NCI-H187 treated with DMSO at 0.1 percent for 48 hours (cell line): ENCODE measurements at regions not wholly inside any gene's neighbourhood (a gene's known extent, or its start where the extent isn't known, plus 50 kb on each side); places are given as distances from the start of the nearest gene placed in this dataset.
"Not testable (repeated sequence)": the region's sequence is repeated elsewhere in the genome, so short reads cannot be mapped to it uniquely, and the experiment has no call there.

Experiments
- DNase-seq: peaks from one replicate; lab custom pipeline; 2025; lab: John Stamatoyannopoulos, UW

- no peak for DNase-seq
Observed at GRCh38 chr14:56422221-56422620, 157.4 kb upstream of the TMEM260 start.

GRCh38 chr14:56422703-56423213, 156.8 kb upstream of the TMEM260 start:
- DNase-seq = peak; percentile 53

- DNase-seq = no peak
Observed at GRCh38 chr14:56423544-56423943, 156.1 kb upstream of the TMEM260 start.

- DNase-seq = no peak
Observed at GRCh38 chr14:56431013-56431412, 148.6 kb upstream of the TMEM260 start.

GRCh38 chr14:56449670-56450213, 129.9 kb upstream of the TMEM260 start:
- DNase-seq = no peak

- DNase-seq = no peak
Observed at GRCh38 chr14:56452940-56453339, 126.7 kb upstream of the TMEM260 start.

GRCh38 chr14:56454680-56455079, 124.9 kb upstream of the TMEM260 start:
- DNase-seq = not testable (repeated sequence)

- no peak for DNase-seq
Observed at GRCh38 chr14:56460469-56460868, 119.1 kb upstream of the TMEM260 start.

GRCh38 chr14:56461276-56462275, 118.0 kb upstream of the TMEM260 start:
- DNase-seq = no peak

GRCh38 chr14:56463271-56463890, 116.2 kb upstream of the TMEM260 start:
- DNase-seq = no peak

- DNase-seq = no peak
Observed at GRCh38 chr14:56471056-56471455, 108.5 kb upstream of the TMEM260 start.

GRCh38 chr14:56474419-56475022, 105.1 kb upstream of the TMEM260 start:
- peak; percentile 24 for DNase-seq

- DNase-seq = no peak
Observed at GRCh38 chr14:56482310-56482911, 97.2 kb upstream of the TMEM260 start.

GRCh38 chr14:56487090-56487667, 92.4 kb upstream of the TMEM260 start:
- DNase-seq = no peak

- DNase-seq = no peak
Observed at GRCh38 chr14:56487761-56488160, 91.8 kb upstream of the TMEM260 start.

GRCh38 chr14:56488306-56488705, 91.3 kb upstream of the TMEM260 start:
- no peak for DNase-seq

- DNase-seq = no peak
Observed at GRCh38 chr14:56490379-56490778, 89.2 kb upstream of the TMEM260 start.

GRCh38 chr14:56491299-56492285, 88.0 kb upstream of the TMEM260 start:
- DNase-seq = peak; percentile 67

- no peak for DNase-seq
Observed at GRCh38 chr14:56494167-56494566, 85.4 kb upstream of the TMEM260 start.

GRCh38 chr14:56498112-56498511, 81.5 kb upstream of the TMEM260 start:
- DNase-seq = no peak
